K562 (cell line): ENCODE measurements at regions not wholly inside any gene's neighbourhood (a gene's known extent, or its start where the extent isn't known, plus 50 kb on each side); places are given as distances from the start of the nearest gene placed in this dataset.

Experiments
- SMAD4 ChIP-seq: fragments of 250-450 bp; sonication (Bioruptor Pico); conservative IDR thresholded peaks from 2 replicates; pipeline ENCODE4 v1.8.0; 2021; ENCODE audit warnings: inconsistent platforms, mild to moderate bottlenecking, moderate library complexity
- TF ChIP-seq, protein P1 (sequence below): fragments of 450-650 bp; formaldehyde crosslinking; IDR thresholded peaks from 2 replicates; pipeline ENCODE4 v1.4.0; 2022; ENCODE audit warnings: missing genetic modification characterization

GRCh38 chr10:30247704-30248103 lies 101.4 kb downstream of the MTPAP start:
- TF ChIP-seq, protein P1, sequence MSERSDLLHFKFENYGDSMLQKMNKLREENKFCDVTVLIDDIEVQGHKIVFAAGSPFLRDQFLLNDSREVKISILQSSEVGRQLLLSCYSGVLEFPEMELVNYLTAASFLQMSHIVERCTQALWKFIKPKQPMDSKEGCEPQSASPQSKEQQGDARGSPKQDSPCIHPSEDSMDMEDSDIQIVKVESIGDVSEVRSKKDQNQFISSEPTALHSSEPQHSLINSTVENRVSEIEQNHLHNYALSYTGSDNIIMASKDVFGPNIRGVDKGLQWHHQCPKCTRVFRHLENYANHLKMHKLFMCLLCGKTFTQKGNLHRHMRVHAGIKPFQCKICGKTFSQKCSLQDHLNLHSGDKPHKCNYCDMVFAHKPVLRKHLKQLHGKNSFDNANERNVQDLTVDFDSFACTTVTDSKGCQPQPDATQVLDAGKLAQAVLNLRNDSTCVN, result no peak
- no peak for TF ChIP-seq SMAD4
